ENCODE measurements at regions not wholly inside any gene's neighbourhood (a gene's known extent, or its start where the extent isn't known, plus 50 kb on each side); places are given as distances from the start of the nearest gene placed in this dataset.

DNA sequence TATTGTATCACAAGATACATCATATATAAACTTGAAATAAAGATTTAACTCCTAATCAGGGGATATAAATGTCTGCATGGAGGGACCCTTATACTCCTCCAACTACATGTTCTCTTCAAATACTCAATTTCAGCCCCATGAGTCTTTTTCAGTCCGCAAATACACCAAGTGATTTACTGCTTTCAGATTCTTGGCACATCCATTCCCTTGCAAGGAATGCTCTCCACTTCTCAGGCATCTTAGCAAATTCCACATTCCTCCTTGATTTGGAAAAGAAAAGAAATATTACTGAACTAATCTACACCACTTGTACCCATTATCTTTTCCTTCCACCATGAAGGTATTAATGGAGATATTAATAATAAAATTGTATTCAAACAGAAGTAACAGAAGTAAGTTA lies 999.4 kb upstream of the GJE1 start:
- ATAC-seq (no peak), DNase-seq (no peak)
- no peaks in the 10 kb centered on the region for H3K27me3 ChIP-seq
- TF ChIP-seq POLR2A (IDR thresholded peaks at IDR 0.05), result no peak
- TF ChIP-seq, protein P1, sequence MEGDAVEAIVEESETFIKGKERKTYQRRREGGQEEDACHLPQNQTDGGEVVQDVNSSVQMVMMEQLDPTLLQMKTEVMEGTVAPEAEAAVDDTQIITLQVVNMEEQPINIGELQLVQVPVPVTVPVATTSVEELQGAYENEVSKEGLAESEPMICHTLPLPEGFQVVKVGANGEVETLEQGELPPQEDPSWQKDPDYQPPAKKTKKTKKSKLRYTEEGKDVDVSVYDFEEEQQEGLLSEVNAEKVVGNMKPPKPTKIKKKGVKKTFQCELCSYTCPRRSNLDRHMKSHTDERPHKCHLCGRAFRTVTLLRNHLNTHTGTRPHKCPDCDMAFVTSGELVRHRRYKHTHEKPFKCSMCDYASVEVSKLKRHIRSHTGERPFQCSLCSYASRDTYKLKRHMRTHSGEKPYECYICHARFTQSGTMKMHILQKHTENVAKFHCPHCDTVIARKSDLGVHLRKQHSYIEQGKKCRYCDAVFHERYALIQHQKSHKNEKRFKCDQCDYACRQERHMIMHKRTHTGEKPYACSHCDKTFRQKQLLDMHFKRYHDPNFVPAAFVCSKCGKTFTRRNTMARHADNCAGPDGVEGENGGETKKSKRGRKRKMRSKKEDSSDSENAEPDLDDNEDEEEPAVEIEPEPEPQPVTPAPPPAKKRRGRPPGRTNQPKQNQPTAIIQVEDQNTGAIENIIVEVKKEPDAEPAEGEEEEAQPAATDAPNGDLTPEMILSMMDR (IDR thresholded peaks at IDR 0.05 in 4 of 5, conservative IDR thresholded peaks at IDR 0.05 in 1 of 5), result no peak
- intact Hi-C loops (cut with DNase I; ENCODE audit: low total_unique reads), result no loop called here
- H3K36me3 ChIP-seq, result no peaks in the 10 kb centered on the region
- in situ Hi-C loops (cut with MboI; ENCODE audit: low sequenced_read_pairs in 4 of 4), result no loop called here
- no peak overlapping the region for H3K27ac ChIP-seq
- H3K4me1 ChIP-seq, result no peaks in the 10 kb centered on the region
- H3K9me3 ChIP-seq, result no peaks in the 10 kb centered on the region
- no peak overlapping the region for H3K4me3 ChIP-seq

DNA sequence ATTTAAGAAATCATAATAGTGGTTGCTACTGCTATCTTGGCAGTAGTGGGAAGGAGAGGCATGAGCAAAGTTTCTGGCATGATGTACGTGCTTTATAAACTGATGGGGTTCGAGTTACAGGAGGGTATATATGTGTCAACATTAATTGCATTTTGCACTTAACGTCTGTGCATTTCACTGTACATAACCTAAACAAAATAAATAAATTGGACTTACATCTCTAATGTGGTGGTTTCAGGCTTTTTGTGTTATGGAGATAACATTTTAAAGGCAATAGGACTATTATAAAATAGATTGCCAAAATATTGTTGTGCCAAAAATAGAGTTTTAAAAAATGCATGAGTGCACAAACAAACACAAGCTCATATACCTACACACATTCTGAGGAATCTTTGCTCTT lies 1001.1 kb upstream of the GJE1 start:
- ATAC-seq, result no peak
- Histone ChIP-seq H3K27ac (no peak overlapping the region), H3K4me1 (no peaks in the 10 kb centered on the region), H3K27me3 (no peaks in the 10 kb centered on the region), H3K36me3 (no peaks in the 10 kb centered on the region), H3K9me3 (no peaks in the 10 kb centered on the region), H3K4me3 (no peak overlapping the region)
- in situ Hi-C loops (cut with MboI; ENCODE audit: low sequenced_read_pairs in 4 of 4), result no loop called here
- TF ChIP-seq POLR2A (IDR thresholded peaks at IDR 0.05), result no peak
- TF ChIP-seq, protein P1 (IDR thresholded peaks at IDR 0.05 in 4 of 5, conservative IDR thresholded peaks at IDR 0.05 in 1 of 5), result no peak
- DNase-seq, result no peak
- intact Hi-C loops (cut with DNase I; ENCODE audit: low total_unique reads), result no loop called here

DNA sequence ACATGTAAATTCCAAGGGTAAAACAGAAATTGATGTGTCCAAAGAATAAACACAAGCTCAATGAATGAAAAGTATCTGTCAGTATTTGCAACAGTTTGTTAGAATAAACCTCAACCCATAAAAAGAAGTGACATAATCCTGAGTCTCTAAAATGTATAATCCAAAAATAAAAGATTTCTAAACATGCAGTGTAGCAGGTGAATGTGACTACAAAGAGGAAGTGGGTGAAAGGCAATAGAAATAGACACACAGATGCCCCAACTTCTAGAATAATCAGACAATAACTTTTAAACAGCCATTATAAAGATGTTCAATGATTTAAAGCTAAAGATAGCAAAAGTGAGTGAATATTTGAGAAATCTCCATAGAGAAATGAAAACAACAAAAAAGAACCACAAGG lies 1009.2 kb upstream of the GJE1 start:
- intact Hi-C loops (cut with DNase I; ENCODE audit: low total_unique reads), result no loop called here
- DNase-seq (no peak), ATAC-seq (no peak)
- H3K27me3 ChIP-seq, result no peaks in the 10 kb centered on the region
- no peak overlapping the region for H3K4me3 ChIP-seq
- H3K4me1 ChIP-seq, result no peaks in the 10 kb centered on the region
- TF ChIP-seq, protein P1 (IDR thresholded peaks at IDR 0.05 in 4 of 5, conservative IDR thresholded peaks at IDR 0.05 in 1 of 5), result no peak
- TF ChIP-seq POLR2A (IDR thresholded peaks at IDR 0.05), result no peak
- no peaks in the 10 kb centered on the region for H3K36me3 ChIP-seq
- H3K9me3 ChIP-seq, result no peaks in the 10 kb centered on the region
- H3K27ac ChIP-seq, result no peak overlapping the region
- in situ Hi-C loops (cut with MboI; ENCODE audit: low sequenced_read_pairs in 4 of 4), result no loop called here

DNA sequence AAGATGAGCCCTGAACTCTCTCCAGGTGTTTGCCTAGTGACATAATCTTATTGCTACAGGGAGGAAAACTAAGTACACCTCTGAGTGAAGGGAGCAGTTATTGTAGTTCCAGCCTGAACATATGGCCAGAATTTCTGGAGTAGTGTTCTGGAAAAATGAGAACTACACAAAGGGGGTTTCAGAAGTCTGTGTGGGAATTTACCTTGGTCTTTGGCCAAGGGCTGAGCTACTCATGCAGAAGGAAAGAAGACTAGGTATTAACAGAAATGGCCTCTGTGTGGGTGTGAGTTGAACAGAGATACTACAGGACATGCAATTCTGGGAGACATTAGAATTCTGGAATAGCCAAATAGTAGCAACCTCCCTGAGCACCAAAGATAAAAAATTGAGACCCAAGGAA lies 1009.7 kb upstream of the GJE1 start:
- no peak overlapping the region for H3K27ac ChIP-seq
- in situ Hi-C loops (cut with MboI; ENCODE audit: low sequenced_read_pairs in 4 of 4) (no loop called here), intact Hi-C loops (cut with DNase I; ENCODE audit: low total_unique reads) (no loop called here)
- H3K4me3 ChIP-seq, result no peak overlapping the region
- ATAC-seq (no peak), DNase-seq (no peak)
- no peaks in the 10 kb centered on the region for H3K36me3 ChIP-seq
- H3K9me3 ChIP-seq, result no peaks in the 10 kb centered on the region
- no peaks in the 10 kb centered on the region for H3K4me1 ChIP-seq
- H3K27me3 ChIP-seq, result no peaks in the 10 kb centered on the region
- TF ChIP-seq, protein P1 (IDR thresholded peaks at IDR 0.05 in 4 of 5, conservative IDR thresholded peaks at IDR 0.05 in 1 of 5), result no peak
- no peak for TF ChIP-seq POLR2A (IDR thresholded peaks at IDR 0.05)

DNA sequence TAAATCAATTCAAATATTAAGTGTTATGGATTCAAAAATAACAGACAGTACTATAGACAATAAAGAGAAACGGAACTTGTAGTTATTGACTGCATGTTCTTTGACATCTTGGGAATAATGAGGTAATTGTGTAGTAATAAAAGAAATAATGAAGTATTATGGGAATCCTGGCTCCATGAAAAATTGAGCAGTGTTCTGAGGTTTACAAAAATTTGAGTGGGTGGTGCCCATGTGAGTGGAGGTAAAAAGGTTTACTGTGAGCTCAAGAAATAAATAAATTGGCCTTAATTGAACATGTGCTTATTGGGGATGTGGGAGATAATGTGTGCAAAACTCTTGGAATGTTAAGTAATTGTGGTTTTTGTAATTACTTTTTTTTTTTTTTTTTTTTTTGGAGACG lies 1013.7 kb upstream of the GJE1 start:
- no peak for ATAC-seq
- in situ Hi-C loops (cut with MboI; ENCODE audit: low sequenced_read_pairs in 4 of 4), result no loop called here
- intact Hi-C loops (cut with DNase I; ENCODE audit: low total_unique reads), result no loop called here
- Histone ChIP-seq H3K4me1 (no peaks in the 10 kb centered on the region), H3K4me3 (no peak overlapping the region), H3K36me3 (no peaks in the 10 kb centered on the region), H3K9me3 (no peaks in the 10 kb centered on the region), H3K27ac (no peak overlapping the region), H3K27me3 (no peaks in the 10 kb centered on the region)
- DNase-seq, result no peak
- TF ChIP-seq, protein P1 (IDR thresholded peaks at IDR 0.05 in 4 of 5, conservative IDR thresholded peaks at IDR 0.05 in 1 of 5), result no peak
- no peak for TF ChIP-seq POLR2A (IDR thresholded peaks at IDR 0.05)
